ENCODE measurements at regions not wholly inside any gene's neighbourhood (a gene's known extent, or its start where the extent isn't known, plus 50 kb on each side); places are given as distances from the start of the nearest gene placed in this dataset.

DNA sequence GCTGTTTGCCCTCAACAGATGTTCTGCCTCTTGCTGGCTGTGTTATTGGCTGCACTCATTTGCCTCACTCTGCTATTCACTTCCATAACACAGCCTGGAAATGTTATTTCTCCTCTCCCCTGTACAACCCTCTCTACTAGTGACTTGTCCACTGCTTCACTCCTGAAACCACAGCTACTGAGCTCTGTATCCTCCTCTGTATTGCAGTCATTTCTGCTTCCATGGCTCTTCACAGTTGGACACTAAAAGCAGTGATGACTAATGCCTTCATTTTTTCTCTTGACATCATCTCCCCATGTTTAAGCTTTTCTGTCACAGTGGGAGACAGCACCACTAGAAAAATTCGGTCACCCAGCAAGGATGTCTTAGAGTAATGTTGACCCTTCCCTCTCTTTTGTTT, 123.0 kb upstream of the PPP1R2C start:
- TF ChIP-seq, protein P1, sequence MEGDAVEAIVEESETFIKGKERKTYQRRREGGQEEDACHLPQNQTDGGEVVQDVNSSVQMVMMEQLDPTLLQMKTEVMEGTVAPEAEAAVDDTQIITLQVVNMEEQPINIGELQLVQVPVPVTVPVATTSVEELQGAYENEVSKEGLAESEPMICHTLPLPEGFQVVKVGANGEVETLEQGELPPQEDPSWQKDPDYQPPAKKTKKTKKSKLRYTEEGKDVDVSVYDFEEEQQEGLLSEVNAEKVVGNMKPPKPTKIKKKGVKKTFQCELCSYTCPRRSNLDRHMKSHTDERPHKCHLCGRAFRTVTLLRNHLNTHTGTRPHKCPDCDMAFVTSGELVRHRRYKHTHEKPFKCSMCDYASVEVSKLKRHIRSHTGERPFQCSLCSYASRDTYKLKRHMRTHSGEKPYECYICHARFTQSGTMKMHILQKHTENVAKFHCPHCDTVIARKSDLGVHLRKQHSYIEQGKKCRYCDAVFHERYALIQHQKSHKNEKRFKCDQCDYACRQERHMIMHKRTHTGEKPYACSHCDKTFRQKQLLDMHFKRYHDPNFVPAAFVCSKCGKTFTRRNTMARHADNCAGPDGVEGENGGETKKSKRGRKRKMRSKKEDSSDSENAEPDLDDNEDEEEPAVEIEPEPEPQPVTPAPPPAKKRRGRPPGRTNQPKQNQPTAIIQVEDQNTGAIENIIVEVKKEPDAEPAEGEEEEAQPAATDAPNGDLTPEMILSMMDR (conservative IDR thresholded peaks at IDR 0.05), result no peak
- TF ChIP-seq ZFX (IDR thresholded peaks at IDR 0.05), result no peak
